H9 (cell line): ENCODE measurements at regions not wholly inside any gene's neighbourhood (a gene's known extent, or its start where the extent isn't known, plus 50 kb on each side); places are given as distances from the start of the nearest gene placed in this dataset.

Source experiments
- DNase-seq: peaks from one replicate; pipeline ENCODE4 v3.0.0-alpha.2; 2017
- H2AFZ ChIP-seq: one replicate; pipeline ENCODE4 v1.6.1; 2013; ENCODE audit warnings: mild to moderate bottlenecking, low read length, control low read depth, moderate library complexity
- H2AK5ac ChIP-seq: 2 replicates; pipeline ENCODE4 v1.6.1; 2013; ENCODE audit warnings: low read length, control low read depth, mixed read lengths; ENCODE audit not compliant: insufficient read length
- H2BK120ac ChIP-seq: one replicate; pipeline ENCODE4 v1.6.1; 2013; ENCODE audit warnings: low read depth, mild to moderate bottlenecking, low read length, control low read depth, inconsistent platforms; ENCODE audit not compliant: poor library complexity, severe bottlenecking
- H2BK12ac ChIP-seq: 2 replicates; pipeline ENCODE4 v1.6.1; 2013; ENCODE audit warnings: low read length, control low read depth, mixed read lengths, low read depth; ENCODE audit not compliant: insufficient read length
- H2BK15ac ChIP-seq: 2 replicates; pipeline ENCODE4 v1.6.1; 2013; ENCODE audit warnings: low read depth, low read length, control low read depth
- H2BK20ac ChIP-seq: one replicate; pipeline ENCODE4 v1.6.1; 2013; ENCODE audit warnings: low read depth, mild to moderate bottlenecking, low read length, control low read depth, inconsistent platforms; ENCODE audit not compliant: poor library complexity, severe bottlenecking
- H2BK5ac ChIP-seq: 2 replicates; pipeline ENCODE4 v1.6.1; 2013; ENCODE audit warnings: low read length, control low read depth, mixed read lengths; ENCODE audit not compliant: insufficient read length
- H3K14ac ChIP-seq: 2 replicates; pipeline ENCODE4 v1.6.1; 2013; ENCODE audit warnings: low read length, control low read depth; ENCODE audit not compliant: insufficient read depth
- H3K18ac ChIP-seq: 2 replicates; pipeline ENCODE4 v1.6.1; 2013; ENCODE audit warnings: low read depth, mild to moderate bottlenecking, mixed read lengths, low read length, control low read depth; ENCODE audit not compliant: insufficient read length
- H3K23ac ChIP-seq: 2 replicates; pipeline ENCODE4 v1.6.1; 2013; ENCODE audit warnings: low read length, control low read depth, mixed read lengths, low read depth; ENCODE audit not compliant: insufficient read length
- H3K23me2 ChIP-seq: 2 replicates; pipeline ENCODE4 v1.6.1; 2013; ENCODE audit warnings: low read depth, mild to moderate bottlenecking, mixed read lengths, low read length, control low read depth; ENCODE audit not compliant: insufficient read length, poor library complexity, severe bottlenecking
- H3K27ac ChIP-seq: 2 replicates; pipeline ENCODE4 v1.5.1; 2013; ENCODE audit warnings: low read length, control low read depth, mixed read lengths, low read depth; ENCODE audit not compliant: insufficient read length
- H3K27me3 ChIP-seq: 2 replicates; pipeline ENCODE4 v1.6.1; 2013; ENCODE audit warnings: low read length, control low read depth, inconsistent platforms; ENCODE audit not compliant: insufficient read depth
- H3K4ac ChIP-seq: 2 replicates; pipeline ENCODE4 v1.6.1; 2013; ENCODE audit warnings: low read depth, mild to moderate bottlenecking, control low read depth, inconsistent platforms, low read length, moderate library complexity
- H3K4me1 ChIP-seq: 2 replicates; pipeline ENCODE4 v1.6.1; 2013; ENCODE audit warnings: low read length, control low read depth, inconsistent platforms; ENCODE audit not compliant: insufficient read depth
- H3K4me2 ChIP-seq: 2 replicates; pipeline ENCODE4 v1.6.1; 2013; ENCODE audit warnings: low read length, control low read depth, mixed read lengths; ENCODE audit not compliant: insufficient read length, insufficient read depth
- H3K56ac ChIP-seq: 2 replicates; pipeline ENCODE4 v1.6.1; 2013; ENCODE audit warnings: low read depth, mild to moderate bottlenecking, mixed read lengths, low read length, control low read depth; ENCODE audit not compliant: insufficient read length
- H3K79me1 ChIP-seq: 2 replicates; pipeline ENCODE4 v1.6.1; 2013; ENCODE audit warnings: low read depth, mild to moderate bottlenecking, moderate library complexity, low read length, control low read depth, inconsistent platforms; ENCODE audit not compliant: insufficient read depth, poor library complexity, severe bottlenecking
- H3K79me2 ChIP-seq: 2 replicates; pipeline ENCODE4 v1.6.1; 2013; ENCODE audit warnings: low read length, control low read depth, inconsistent platforms; ENCODE audit not compliant: insufficient read depth
- H3K9ac ChIP-seq: 2 replicates; pipeline ENCODE4 v1.6.1; 2013; ENCODE audit warnings: low read length, control low read depth, mixed read lengths; ENCODE audit not compliant: insufficient read length; ENCODE audit errors: extremely low read depth
- H3K9me3 ChIP-seq: one replicate; pipeline ENCODE4 v1.6.1; 2013; ENCODE audit warnings: low read depth, low read length, inconsistent platforms; ENCODE audit not compliant: control insufficient read depth
- H3T11ph ChIP-seq: one replicate; pipeline ENCODE4 v1.6.1; 2013; ENCODE audit warnings: mild to moderate bottlenecking, low read length, control low read depth, inconsistent platforms
- H4K20me1 ChIP-seq: one replicate; pipeline ENCODE4 v1.6.1; 2013; ENCODE audit not compliant: control insufficient read depth, insufficient read length, insufficient read depth
- H4K5ac ChIP-seq: 2 replicates; pipeline ENCODE4 v1.6.1; 2013; ENCODE audit warnings: low read depth, mild to moderate bottlenecking, mixed read lengths, low read length, control low read depth; ENCODE audit not compliant: insufficient read length
- H4K8ac ChIP-seq: replicated peaks from 2 replicates; pipeline ENCODE4 v1.6.1; 2013; ENCODE audit warnings: low read length, control low read depth, mixed read lengths, low read depth; ENCODE audit not compliant: insufficient read length
- H4K91ac ChIP-seq: 2 replicates; pipeline ENCODE4 v1.6.1; 2013; ENCODE audit warnings: low read depth, mild to moderate bottlenecking, moderate library complexity, mixed read lengths, low read length, control low read depth; ENCODE audit not compliant: insufficient read length
- H3K27ac Mint-ChIP-seq, 3 experiments: 2 replicates in 2 of 3; 3 replicates in 1 of 3; pipeline ENCODE4 v1.8.0; 2020 to 2021; ENCODE audit warnings: mixed read lengths in 3 of 3, mild to moderate bottlenecking in 1 of 3, moderate library complexity in 1 of 3
- H3K27me3 Mint-ChIP-seq: 2 replicates; pipeline ENCODE4 v1.8.0; 2021; ENCODE audit warnings: low read depth, mild to moderate bottlenecking, moderate library complexity, mixed read lengths
- H3K36me3 Mint-ChIP-seq, 3 experiments: 2 replicates in 2 of 3; 3 replicates in 1 of 3; pipeline ENCODE4 v1.8.0; 2020 to 2021; ENCODE audit warnings: low read depth in 3 of 3, mixed read lengths in 3 of 3; ENCODE audit not compliant: insufficient read depth in 1 of 3
- H3K4me1 Mint-ChIP-seq, 2 experiments: 2 replicates each; pipeline ENCODE4 v1.8.0; 2020; ENCODE audit warnings: mixed read lengths in 2 of 2
- H3K4me3 Mint-ChIP-seq, 2 experiments: 2 replicates in 1 of 2; 3 replicates in 1 of 2; pipeline ENCODE4 v1.8.0; 2020 to 2021; ENCODE audit warnings: mild to moderate bottlenecking in 2 of 2, mixed read lengths in 2 of 2, moderate library complexity in 1 of 2
- H3K9me3 Mint-ChIP-seq, 2 experiments: 2 replicates in 1 of 2; 3 replicates in 1 of 2; pipeline ENCODE4 v1.8.0; 2020; ENCODE audit warnings: mild to moderate bottlenecking in 2 of 2, mixed read lengths in 2 of 2, moderate library complexity in 1 of 2
- WGBS: extraction: QIAGEN DNeasy Blood & Tissue Kit; methylation state at CpG from one replicate; pipeline ENCODE4 v1.1.7; 2013; ENCODE audit warnings: missing lambda C conversion rate, low lambda C conversion rate, mixed read lengths; ENCODE audit not compliant: insufficient read length; ENCODE audit errors: extremely low coverage; 5-methylcytosine and 5-hydroxymethylcytosine counted together
- TF ChIP-seq, protein P1 (sequence below): fragments of 200-600 bp; sonication (generic); conservative IDR thresholded peaks from 3 replicates; pipeline ENCODE4 v1.8.0; 2021; ENCODE audit warnings: antibody characterized with exemption, mild to moderate bottlenecking

- no peak overlapping the region for H3K9ac ChIP-seq
Observed at GRCh38 chr4:10889819-10890218, 205.3 kb upstream of the CLNK start.

More at GRCh38 chr4:10889819-10890218, 205.3 kb upstream of the CLNK start:
- Histone ChIP-seq H3K27me3 (no peaks in the 10 kb centered on the region), H4K8ac (no peak overlapping the region), H3K56ac (no peak overlapping the region), H3K4me2 (no peak overlapping the region), H3K18ac (no peak overlapping the region), H2BK12ac (no peak overlapping the region), H3K4ac (no peak overlapping the region), H2BK5ac (no peak overlapping the region), H3K27ac (no peak overlapping the region), H3K79me1 (no peaks in the 10 kb centered on the region), H3T11ph (no peak overlapping the region), H4K20me1 (no peaks in the 10 kb centered on the region), H3K14ac (no peak overlapping the region), H4K91ac (no peak overlapping the region), H2BK15ac (no peak overlapping the region), H2BK20ac (no peak overlapping the region), H3K23me2 (no peaks in the 10 kb centered on the region), H2AK5ac (no peak overlapping the region), H4K5ac (no peak overlapping the region), H3K9me3 (no peaks in the 10 kb centered on the region), H3K4me1 (no peaks in the 10 kb centered on the region), H3K23ac (no peak overlapping the region), H2AFZ (no peak overlapping the region), H3K79me2 (no peaks in the 10 kb centered on the region), H2BK120ac (no peak overlapping the region)
- TF ChIP-seq, protein P1, sequence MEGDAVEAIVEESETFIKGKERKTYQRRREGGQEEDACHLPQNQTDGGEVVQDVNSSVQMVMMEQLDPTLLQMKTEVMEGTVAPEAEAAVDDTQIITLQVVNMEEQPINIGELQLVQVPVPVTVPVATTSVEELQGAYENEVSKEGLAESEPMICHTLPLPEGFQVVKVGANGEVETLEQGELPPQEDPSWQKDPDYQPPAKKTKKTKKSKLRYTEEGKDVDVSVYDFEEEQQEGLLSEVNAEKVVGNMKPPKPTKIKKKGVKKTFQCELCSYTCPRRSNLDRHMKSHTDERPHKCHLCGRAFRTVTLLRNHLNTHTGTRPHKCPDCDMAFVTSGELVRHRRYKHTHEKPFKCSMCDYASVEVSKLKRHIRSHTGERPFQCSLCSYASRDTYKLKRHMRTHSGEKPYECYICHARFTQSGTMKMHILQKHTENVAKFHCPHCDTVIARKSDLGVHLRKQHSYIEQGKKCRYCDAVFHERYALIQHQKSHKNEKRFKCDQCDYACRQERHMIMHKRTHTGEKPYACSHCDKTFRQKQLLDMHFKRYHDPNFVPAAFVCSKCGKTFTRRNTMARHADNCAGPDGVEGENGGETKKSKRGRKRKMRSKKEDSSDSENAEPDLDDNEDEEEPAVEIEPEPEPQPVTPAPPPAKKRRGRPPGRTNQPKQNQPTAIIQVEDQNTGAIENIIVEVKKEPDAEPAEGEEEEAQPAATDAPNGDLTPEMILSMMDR, result peak; percentile 57
- Mint-ChIP-seq H3K36me3 (no peaks in the 10 kb centered on the region), H3K4me3 (no peak overlapping the region), H3K27ac (no peak overlapping the region), H3K9me3 (no peaks in the 10 kb centered on the region), H3K27me3 (no peaks in the 10 kb centered on the region), H3K4me1 (0 out of 4 replicates have a peak, but pooled peaks cover 0 to 2% of the 10 kb centered on the region in 2 experiments)
- DNase-seq, result no peak
- no CpG with 5 or more reads among the region's 4 CpGs for WGBS
